SIG-M5 (cell line): ENCODE measurements at regions not wholly inside any gene's neighbourhood (a gene's known extent, or its start where the extent isn't known, plus 50 kb on each side); places are given as distances from the start of the nearest gene placed in this dataset.
"Not testable (repeated sequence)": the region's sequence is repeated elsewhere in the genome, so short reads cannot be mapped to it uniquely, and the experiment has no call there.

Source experiments
- DNase-seq: peaks from one replicate; lab custom pipeline; 2025; lab: John Stamatoyannopoulos, UW

DNA sequence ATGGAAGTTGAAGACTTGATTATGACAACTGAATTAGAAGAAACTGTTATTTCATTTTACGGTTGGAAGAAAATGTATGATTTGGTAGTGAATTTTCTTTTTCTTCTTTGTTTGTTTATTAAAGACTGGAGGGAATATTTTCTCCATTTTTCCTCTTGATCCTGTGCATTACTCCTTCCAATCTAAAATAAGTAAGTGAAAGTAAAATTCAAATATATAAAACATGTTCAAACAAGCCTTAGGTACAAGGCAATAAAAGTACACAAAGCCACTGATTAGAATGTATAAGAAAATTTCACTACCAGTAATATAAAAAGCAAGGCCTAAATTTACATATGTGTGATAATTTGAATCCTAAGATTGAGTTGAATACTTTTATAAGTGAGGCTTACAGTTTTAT lies 181.2 kb upstream of the MME start:
- DNase-seq = no peak

DNA sequence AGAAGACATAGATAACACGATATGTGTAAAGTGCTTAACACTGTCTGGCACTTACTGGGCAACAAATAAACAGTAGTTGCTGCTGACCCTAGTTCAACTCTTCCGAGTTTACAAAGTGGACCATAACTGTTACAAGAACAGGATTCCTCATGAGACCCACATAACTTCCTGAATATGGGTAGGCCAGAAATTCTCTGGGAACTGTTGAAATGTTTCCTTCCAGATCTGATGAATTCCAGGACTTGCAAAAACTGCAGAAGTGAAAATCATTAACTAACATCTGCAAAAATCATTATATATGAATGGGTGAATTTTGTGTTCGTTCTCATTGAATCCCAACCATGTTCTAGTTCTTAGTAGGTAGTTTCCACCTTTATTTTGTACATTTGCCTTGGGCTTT lies 181.7 kb upstream of the MME start:
- DNase-seq = no peak

DNA sequence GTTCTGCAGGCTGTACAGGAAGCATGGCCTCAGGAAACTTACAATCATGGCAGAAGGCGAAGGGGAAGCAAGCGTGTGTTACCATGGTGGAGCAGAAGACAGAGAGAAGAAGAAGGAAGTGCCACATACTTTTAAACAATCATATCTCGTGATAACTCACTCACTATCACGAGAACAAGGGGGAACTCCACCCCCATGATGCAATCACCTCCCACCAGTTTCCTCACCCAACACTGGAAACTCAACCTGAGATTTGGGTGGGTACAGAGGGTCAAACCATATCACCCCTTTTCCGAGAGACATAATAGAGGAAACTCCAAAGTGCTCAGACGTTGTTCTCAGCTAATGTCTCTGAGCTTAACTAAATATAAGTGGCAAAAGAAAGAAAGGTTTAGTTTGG lies 186.3 kb upstream of the MME start:
- no peak for DNase-seq

DNA sequence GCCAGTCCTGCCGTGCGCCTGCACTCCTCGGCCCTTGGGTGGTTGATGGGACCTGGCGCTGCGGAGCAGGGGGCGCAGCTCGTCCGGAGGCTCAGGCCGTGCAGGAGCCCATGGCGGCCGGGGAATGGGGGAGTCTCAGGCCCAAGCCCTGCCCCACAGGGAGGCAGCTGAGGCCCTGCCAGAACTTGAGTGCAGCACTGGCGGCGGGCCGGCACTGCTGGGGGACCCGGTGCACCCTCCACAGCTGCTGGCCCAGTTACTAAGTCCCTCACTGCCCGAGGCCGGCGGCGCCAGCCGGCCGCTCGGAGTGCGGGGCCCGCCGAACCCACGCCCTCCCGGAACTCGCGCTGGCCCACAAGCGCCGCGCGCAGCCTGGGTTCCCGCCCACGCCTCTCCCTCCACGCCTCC lies 190.9 kb upstream of the MME start:
- no peak for DNase-seq

DNA sequence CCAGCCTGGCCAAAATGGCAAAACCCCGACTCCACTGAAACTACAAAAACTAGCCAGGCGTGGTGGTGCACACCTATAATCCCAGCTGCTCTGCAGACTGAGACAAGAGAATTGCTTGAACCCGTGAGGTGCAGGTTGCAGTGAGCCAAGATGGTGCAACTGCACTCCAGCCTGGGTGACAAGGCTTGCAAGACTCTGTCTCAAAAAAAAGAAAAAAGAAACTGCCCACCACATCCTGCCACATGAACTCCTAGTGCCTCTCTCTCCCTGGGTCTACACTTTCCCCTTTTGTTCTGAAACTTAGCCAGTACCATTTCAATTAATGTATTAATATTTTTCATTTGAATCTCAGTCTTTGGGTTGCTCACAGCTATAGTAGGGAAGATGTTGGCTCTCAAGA lies 192.2 kb upstream of the MME start:
- no peak for DNase-seq

DNA sequence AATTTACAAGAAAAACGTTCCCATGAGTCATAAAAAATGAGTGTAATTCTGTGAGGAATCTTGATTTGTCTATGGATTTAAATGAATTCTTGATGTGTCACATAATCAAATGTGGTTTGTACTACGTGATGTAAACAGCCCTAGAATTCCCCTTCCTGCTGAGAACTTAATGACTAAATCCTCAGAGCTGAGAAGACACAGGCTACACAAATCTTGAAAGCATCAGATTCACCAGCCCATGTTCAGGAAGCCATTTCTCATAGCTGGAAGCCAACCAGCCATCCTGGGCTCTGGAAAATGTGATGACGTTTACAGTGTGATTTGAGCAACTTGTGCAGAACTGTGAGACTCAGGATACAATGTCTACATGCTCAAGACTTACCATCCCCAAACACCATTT lies 193.7 kb upstream of the MME start:
- no peak for DNase-seq

DNA sequence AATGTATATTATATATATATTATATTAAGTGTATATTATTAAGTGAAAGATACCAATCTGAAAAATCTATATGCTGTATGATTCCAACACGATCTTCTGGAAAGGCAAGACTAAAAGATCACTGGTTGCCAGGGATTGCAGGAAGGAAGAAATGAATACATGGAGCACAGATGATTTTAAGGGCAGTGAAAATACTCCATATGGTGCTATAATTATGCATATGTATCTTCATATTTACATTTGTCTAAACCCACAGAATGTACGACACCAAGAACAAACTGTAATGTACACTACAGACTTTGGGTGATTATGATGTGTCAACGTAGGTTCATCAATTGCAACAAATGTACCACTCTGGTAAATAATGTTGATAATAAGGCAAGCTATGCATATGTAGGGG lies 194.7 kb upstream of the MME start:
- no peak for DNase-seq

DNA sequence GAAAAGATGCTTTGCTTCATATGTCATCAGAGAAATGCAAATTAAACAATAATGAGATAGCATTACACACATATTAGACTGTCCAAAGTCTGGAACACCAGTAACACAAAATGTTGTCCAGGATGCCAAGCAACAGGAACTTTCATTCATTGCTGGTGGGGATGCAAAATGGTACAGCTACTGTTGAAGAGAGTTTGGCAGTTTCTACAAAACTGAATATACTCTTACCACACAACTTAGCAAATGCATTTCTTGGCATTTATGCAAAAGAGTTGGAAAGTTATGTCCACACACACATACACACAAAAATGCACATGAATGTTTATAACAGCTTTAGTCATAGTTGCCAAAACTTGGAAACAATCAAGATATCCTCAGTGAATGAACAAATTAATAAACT lies 195.2 kb upstream of the MME start:
- no peak for DNase-seq

DNA sequence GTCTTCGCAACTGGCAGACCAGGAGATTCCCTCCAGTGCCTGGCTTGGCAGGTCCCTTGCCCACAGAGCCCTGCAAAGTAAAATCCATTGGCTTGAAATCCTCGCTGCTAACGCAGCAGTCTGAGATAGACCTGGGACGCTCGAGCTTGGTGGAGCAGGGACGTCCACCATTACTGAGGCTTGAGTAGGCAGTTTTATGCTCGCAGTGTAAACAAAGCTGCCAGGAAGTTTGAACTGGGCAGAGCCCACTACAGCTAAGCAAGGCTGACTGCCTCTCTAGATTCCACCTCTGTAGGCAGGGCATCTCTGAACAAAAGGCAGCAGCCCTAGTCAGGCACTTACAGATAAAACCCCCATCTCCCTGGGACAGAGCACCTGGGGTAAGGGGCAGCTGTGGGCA lies 205.0 kb upstream of the MME start:
- no peak for DNase-seq

DNA sequence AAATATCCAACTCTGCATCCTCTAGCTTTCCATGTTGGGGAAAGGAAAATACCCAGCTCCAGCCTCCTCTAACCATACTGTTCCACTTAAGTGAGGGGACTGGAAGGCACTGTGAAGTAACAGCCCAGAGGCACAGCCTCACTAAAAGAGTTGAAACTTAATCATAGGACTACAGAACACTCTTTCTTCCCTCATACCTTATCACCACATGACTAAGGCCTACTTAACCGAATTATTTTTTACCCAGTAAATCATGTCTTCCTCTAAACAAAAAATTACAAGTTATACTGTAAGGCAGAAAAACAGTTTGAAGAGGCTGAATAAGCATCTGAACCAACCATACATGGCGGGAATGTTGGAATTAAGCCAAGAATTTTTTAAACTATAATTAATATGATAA lies 207.4 kb upstream of the MME start:
- no peak for DNase-seq

DNA sequence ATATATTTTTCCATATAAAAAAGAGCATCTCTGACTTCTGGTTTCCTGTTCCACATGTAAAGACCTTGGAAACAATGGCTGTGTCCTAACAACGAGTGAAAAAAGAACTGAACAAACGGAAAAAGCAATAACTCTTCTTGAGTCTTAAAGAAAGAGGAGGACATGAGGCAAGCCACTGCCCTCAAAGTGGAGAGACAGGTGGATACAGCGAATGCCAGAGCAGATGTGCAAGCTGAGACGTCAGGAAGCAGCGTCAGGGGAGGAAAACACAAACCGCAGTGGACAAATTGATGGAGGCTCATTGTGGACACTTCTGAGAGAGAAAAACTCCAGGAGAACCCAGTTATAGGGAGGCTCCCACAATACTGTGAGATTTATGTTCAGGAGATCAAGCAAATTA lies 208.0 kb upstream of the MME start:
- no peak for DNase-seq

DNA sequence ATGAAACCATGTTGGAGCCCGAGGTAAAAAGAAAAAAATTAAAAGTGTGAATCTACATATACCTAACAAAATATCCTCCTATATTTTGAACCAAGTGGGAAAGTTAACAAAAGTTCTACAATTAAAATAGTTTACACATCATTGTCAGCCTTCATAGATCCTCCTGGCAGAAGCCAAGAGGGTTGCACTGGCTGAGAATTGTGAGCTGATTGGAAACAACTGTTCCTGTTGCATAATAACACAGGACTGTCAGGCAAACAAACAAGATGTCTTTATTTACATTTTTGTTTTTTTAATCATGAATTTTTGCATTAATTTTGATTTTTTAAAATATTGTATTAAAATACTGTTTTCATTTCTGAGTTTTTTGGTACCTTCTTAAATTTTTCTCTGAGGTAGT lies 215.2 kb upstream of the MME start:
- DNase-seq = no peak

DNA sequence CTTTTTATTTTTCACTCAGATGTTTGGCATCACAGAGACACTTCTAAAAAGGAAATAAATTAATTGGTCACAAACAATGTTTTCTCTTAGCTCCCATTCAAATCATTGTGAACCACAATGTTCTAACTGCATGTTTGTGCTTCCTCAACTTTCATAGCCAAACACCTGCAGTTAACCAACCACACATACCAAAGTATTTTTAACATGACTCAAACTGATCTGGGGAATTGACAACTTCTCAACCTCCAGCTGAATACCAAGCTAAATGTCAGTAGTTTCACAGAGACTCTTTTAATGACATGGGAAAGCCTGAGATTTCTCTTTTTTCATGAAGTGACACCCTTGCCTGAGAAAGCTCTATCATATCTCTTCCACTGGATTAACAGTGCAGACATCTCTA lies 217.9 kb upstream of the MME start:
- DNase-seq = no peak

DNA sequence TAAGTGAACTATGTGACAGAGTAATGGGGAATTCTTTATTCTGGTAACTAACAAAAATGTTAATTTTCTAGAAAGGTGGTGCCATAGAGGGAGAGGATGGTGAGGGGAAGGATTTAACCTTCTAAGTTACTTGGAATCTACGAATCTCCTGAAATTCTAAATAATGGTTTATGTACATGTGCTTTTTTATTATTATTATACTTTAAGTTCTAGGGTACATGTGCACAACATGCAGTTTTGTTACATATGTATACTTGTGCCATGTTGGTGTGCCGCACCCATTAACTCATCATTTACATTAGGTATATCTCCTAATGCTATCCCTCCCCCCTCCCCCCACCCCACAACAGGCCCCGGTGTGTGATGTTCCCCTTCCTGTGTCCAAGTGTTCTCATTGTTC lies 227.1 kb upstream of the MME start:
- DNase-seq = not testable (repeated sequence)

DNA sequence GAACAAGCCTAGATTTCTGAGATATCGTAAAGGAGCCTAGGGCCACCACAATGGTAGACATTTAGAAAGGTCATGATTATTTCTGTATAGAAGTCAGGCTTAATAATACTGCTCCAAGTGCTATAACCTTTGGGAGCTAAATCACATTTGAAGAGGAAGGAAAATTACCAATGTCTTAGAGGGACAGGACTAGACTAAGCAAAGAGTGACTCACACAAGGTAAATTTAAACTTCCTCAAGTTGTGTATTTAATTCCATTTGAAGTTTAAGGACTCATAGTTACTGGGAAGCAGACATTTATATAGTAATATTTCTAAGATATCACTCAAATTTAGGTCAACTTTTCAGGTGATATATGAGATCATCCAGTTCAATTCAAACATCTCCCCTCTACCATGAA lies 227.6 kb upstream of the MME start:
- DNase-seq = no peak

DNA sequence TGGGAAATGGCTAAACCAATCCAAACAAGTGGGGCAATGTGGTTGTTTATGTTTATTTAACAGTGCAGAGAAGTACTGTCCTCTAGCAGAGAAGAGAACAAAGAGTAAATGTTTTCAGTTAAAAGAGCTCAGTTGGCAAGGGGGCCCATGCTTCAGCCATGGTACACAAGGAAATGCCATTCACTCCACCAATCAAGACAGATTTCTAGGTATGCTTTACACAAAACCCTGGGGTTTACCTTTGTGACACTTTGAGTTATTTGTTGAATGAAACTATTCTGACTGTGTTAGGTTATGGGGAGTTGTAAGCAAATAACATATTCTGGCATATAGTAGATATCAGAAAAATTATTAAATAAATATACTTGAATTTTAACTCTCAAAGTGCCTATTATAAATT lies 228.5 kb upstream of the MME start:
- DNase-seq = no peak

DNA sequence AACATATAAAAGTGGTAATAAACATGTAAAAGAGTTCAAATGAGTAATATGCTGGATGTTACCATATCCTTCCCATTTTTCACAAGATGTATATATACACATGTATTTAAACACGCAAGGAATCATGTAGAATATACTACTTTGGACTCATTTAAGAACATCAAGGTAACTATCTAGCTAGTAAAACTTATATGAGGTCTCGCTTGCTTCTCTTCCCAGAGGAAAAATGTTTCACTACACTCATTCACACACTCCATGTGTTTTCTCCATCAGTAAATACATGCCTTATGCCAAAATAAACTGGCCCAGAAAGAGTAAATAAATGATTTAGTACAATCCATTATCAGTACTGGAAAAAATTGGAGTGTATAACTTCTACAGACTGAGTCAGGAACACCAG lies 229.2 kb upstream of the MME start:
- DNase-seq = no peak

DNA sequence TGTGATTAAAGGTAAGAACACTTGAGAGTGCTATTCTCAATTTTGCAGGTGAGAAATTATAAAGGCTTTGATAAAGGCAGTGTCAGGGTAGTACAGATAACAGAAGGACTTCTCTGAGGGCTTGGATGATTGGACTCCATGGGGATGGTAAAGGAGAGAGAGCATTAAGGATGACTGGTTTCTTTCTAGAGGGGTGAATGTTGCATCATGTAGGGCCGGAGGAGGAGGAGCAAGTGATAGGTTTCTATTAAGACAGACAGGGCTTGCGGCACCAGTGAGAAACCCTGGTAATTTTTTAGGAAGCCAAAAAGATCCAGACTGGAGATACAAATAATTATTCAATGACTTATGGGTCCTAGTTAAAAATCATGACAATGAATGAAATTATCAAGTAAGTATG lies 230.7 kb upstream of the MME start:
- no peak for DNase-seq

DNA sequence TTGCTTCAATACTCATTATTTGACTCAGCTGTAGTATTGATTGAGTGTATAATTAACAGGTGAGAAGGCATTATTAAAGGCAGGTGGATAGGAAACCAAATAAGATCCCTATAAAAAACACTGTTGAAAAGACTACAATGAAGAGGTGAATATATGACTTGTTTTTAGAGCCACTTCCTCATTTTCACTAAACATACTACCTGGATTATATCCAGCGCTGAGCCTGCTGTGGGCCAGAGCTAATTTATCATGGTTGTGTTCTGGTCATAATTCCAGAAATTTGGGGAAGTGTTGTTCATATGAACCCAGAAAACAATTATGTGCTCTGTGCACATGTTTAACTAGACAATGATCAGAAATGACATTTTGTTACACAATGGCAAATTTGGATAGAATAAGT lies 235.3 kb upstream of the MME start:
- no peak for DNase-seq

DNA sequence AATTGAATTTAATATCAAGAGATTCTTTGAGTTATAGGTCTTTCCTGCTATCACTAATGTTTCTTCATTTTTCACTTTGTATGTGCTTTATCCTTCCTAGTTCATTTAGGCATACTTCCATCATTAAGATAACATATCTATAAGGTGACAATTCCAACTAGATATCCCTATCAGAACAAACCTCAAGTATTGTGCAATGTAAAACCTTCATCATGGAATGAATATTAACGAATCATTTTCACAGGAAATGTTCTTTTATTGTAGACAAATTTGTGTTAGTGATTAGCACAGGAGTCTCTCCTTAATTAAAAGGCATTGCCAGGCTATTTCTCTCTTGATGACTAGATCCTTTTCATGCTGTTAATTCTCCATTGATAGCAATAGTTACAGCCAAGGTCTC lies 236.5 kb upstream of the MME start:
- no peak for DNase-seq

DNA sequence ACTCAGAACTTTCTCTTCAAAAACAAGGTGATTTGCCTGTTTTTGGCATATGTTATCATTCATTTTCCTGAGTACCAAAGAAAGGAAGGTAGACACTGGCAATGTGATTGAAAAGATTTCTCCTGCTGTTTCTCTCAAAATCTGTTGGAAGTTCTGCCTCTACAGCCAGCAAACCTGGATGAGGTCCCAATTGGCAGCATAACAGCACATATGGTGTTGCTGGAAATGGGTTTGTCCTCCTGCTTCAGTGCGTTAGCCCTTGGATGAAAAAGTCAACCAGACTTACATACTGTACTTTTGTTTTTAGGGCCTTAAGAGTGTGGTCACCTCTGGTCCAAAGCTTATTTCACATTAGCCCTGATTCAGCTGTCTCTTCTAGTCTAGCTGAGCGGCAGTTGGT lies 237.6 kb upstream of the MME start:
- DNase-seq = no peak

DNA sequence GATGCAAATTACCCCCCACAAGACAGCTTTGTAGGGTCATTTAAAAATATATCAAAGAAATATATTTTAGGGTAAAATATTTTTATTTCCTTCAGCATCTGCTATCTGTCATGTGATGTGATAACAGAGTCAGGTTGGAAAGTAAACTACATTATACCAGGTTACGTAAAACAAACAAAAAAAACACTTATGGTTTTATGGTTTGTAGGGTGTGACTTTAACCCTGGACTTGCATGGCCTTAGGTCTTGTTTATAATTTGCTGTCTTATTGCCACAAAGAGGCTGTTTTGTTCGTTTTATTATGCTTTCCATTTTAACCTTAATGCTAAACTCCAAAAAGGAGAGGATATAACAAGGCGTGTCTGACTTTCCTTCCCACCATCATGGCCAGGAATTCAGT lies 244.5 kb upstream of the MME start:
- no peak for DNase-seq

DNA sequence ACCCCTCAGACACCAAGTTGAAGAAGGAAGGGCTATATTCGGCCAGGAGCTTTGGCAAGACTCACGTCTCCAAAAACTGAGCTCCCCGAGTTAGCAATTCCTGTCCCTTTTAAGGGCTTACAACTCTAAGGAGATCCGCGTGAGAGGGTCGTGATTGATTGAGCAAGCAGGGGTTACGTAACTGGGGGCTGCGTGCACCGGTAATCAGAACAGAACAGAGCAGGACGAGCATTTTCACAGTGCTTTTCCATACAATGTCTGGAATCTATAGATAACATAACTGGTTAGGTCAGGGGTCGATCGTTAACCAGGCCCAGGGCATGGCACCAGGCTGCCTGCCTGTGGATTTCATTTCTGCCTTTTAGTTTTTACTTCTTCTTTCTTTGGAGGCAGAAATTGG lies 245.3 kb upstream of the MME start:
- DNase-seq = not testable (repeated sequence)

DNA sequence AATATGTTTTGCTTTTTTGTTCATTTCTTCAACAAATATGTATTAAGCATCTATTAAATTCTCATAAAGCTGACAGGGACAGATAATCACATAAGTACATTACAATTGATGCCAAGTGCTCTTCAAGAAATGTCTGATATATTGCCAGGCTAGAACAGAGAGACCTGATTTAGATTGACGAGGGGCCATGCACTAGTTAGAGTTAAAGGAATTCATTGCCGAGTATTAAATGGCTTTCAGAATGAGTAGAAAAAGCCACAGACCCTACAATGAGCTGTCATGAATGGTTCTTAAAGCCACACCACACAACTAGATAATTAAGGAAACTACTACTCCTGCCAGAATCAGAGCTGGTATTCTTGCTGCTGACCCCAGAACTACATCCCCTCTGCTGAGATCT lies 250.2 kb upstream of the MME start:
- no peak for DNase-seq

DNA sequence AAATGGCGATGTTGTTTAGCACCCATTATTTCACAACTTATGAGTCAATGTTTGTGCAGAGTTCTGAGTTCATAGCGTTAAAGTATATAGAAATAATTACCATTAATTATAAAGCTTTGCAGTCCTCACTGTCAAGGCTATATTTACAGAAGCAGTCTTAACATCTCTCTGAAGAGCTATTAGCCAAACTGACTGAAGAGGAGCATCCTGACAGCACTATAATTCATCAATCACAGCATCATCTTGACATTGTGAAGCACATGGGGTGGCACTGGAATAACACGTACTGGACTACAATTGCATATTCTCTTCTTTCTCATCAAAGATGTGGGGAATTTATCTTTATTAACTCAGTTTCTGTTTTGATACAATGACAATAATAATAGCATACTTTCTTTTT lies 260.6 kb upstream of the MME start:
- DNase-seq = no peak
